HG03439 (cell line): ENCODE measurements at regions not wholly inside any gene's neighbourhood (a gene's known extent, or its start where the extent isn't known, plus 50 kb on each side); places are given as distances from the start of the nearest gene placed in this dataset.
"Not testable (repeated sequence)": the region's sequence is repeated elsewhere in the genome, so short reads cannot be mapped to it uniquely, and the experiment has no call there.

Experiments
- ATAC-seq: cut with Tn5 transposase; IDR thresholded peaks from one replicate; pipeline ENCODE4 v1.9.1; 2021; ENCODE audit warnings: mild to moderate bottlenecking, moderate library complexity; ENCODE audit not compliant: unreplicated experiment

- no peak for ATAC-seq
Measured at GRCh38 chr6:81909981-81910900, 157.8 kb upstream of the TENT5A start.

GRCh38 chr6:81909162-81909561 is 156.7 kb upstream of the TENT5A start:
- no peak for ATAC-seq

- peak; percentile 92 for ATAC-seq
Measured at GRCh38 chr6:81906709-81907204, 154.3 kb upstream of the TENT5A start.

GRCh38 chr6:81906041-81906440 is 153.6 kb upstream of the TENT5A start:
- ATAC-seq = no peak

- no peak for ATAC-seq
Measured at GRCh38 chr6:81901551-81901966, 149.1 kb upstream of the TENT5A start.

GRCh38 chr6:81900616-81901015 is 148.1 kb upstream of the TENT5A start:
- peak; percentile 96 for ATAC-seq

GRCh38 chr6:81897793-81898192 is 145.3 kb upstream of the TENT5A start:
- ATAC-seq = no peak

GRCh38 chr6:81896525-81897503 is 144.3 kb upstream of the TENT5A start:
- no peak for ATAC-seq

- ATAC-seq = no peak
Measured at GRCh38 chr6:81895511-81896185, 143.2 kb upstream of the TENT5A start.

GRCh38 chr6:81894788-81895271 is 142.3 kb upstream of the TENT5A start:
- ATAC-seq = no peak

- ATAC-seq = no peak
Measured at GRCh38 chr6:81894306-81894705, 141.8 kb upstream of the TENT5A start.

- ATAC-seq = no peak
Measured at GRCh38 chr6:81892891-81893290, 140.4 kb upstream of the TENT5A start.

- no peak for ATAC-seq
Measured at GRCh38 chr6:81891874-81892273, 139.4 kb upstream of the TENT5A start.

GRCh38 chr6:81890846-81891245 is 138.4 kb upstream of the TENT5A start:
- no peak for ATAC-seq

GRCh38 chr6:81889377-81890053 is 137.0 kb upstream of the TENT5A start:
- no peak for ATAC-seq

GRCh38 chr6:81886909-81887308 is 134.4 kb upstream of the TENT5A start:
- not testable (repeated sequence) for ATAC-seq

GRCh38 chr6:81886157-81886556 is 133.7 kb upstream of the TENT5A start:
- no peak for ATAC-seq

GRCh38 chr6:81881660-81882059 is 129.2 kb upstream of the TENT5A start:
- no peak for ATAC-seq

GRCh38 chr6:81878479-81878878 is 126.0 kb upstream of the TENT5A start:
- no peak for ATAC-seq

- no peak for ATAC-seq
Measured at GRCh38 chr6:81876971-81877370, 124.5 kb upstream of the TENT5A start.
